ENCODE measurements at regions not wholly inside any gene's neighbourhood (a gene's known extent, or its start where the extent isn't known, plus 50 kb on each side); places are given as distances from the start of the nearest gene placed in this dataset.

DNA sequence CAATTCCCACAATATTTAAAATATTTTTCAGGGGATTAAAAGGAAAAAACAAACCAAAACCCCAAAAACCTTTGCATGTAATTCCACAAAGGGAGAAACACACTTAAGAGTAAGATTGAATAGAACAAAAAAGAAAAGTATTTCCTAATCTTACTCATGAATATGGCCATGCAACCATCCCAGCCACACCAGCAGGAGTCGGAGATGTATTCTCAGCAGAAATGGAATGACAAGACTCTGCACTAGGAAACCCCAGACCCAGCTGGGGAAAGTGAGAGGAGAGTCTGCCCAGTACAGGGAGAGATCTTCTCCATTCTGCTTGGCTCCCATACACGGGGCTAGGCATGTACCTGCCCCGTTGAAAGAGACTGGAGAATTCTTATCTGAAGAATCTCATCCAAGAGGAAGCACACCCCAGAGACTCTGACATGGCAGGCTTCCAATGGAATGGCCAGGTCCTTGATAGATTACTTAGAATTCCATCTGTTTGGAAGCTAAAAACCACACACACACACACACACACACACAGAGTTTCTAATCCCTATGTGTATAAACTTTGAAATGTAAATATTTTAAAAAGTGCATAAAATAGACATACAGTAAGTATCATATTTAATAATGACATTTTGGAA, 118.8 kb downstream of the GADD45G start:
- DNase-seq = no peak
- WGBS, 2 donors = 34 to 39% methylated on average over 3 of the region's 3 CpGs
- no peak overlapping the region for H3K4me3 ChIP-seq
- TF ChIP-seq POLR2A (IDR thresholded peaks at IDR 0.05) = no peak
- TF ChIP-seq CTCF (IDR thresholded peaks at IDR 0.05) = no peak
- intact Hi-C loops (cut with DNase I; ENCODE audit: low total_unique reads) = no loop called here
- no peaks in the 10 kb centered on the region for H3K36me3 ChIP-seq (ENCODE audit: low read depth, missing control alignments)
- no peaks in the 10 kb centered on the region for H3K4me1 ChIP-seq
- H3K9me3 ChIP-seq = no peaks in the 10 kb centered on the region
- no peak overlapping the region for H3K27ac ChIP-seq
- H3K27me3 ChIP-seq = no peaks in the 10 kb centered on the region

- no peak overlapping the region for H3K27ac ChIP-seq
- WGBS, 2 donors = 89 to 97% methylated on average over 4 of the region's 4 CpGs
- H3K4me3 ChIP-seq = no peak overlapping the region
- H3K4me1 ChIP-seq = no peaks in the 10 kb centered on the region
- DNase-seq = no peak
- no peaks in the 10 kb centered on the region for H3K36me3 ChIP-seq (ENCODE audit: low read depth, missing control alignments)
- no peaks in the 10 kb centered on the region for H3K27me3 ChIP-seq
- intact Hi-C loops (cut with DNase I; ENCODE audit: low total_unique reads) = no loop called here
- TF ChIP-seq CTCF (IDR thresholded peaks at IDR 0.05) = no peak
- TF ChIP-seq POLR2A (IDR thresholded peaks at IDR 0.05) = no peak
- no peaks in the 10 kb centered on the region for H3K9me3 ChIP-seq
Measured at GRCh38 chr9:89724659-89725058, 119.8 kb downstream of the GADD45G start.

DNA sequence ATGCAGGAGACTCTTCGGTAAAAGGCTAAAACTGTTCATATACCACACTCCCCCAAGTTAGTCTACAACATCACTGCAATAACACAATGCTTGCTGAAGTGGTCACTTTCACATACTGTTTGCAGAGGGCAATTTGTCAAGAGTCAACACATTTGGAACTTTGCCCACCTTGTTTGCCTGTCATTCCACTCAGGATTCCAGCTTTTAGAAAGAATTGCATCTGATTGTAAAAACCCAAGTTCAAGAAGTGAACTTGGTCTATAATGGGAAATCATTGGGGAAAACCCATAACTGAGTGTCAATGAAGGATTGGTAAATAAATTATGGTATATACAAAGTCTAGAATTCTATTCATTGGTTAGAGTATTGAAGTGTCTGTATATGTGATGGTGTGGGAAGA, 120.5 kb downstream of the GADD45G start:
- no peak for DNase-seq
- Histone ChIP-seq H3K4me1 (no peaks in the 10 kb centered on the region), H3K9me3 (no peaks in the 10 kb centered on the region), H3K27me3 (no peaks in the 10 kb centered on the region), H3K4me3 (no peak overlapping the region), H3K36me3 (ENCODE audit: low read depth, missing control alignments) (no peaks in the 10 kb centered on the region), H3K27ac (no peak overlapping the region)
- intact Hi-C loops (cut with DNase I; ENCODE audit: low total_unique reads) = no loop called here
- WGBS, 2 donors = 83 to 100% methylated on average over 1 of the region's 1 CpG
- TF ChIP-seq CTCF (IDR thresholded peaks at IDR 0.05) (no peak), POLR2A (IDR thresholded peaks at IDR 0.05) (no peak)

DNA sequence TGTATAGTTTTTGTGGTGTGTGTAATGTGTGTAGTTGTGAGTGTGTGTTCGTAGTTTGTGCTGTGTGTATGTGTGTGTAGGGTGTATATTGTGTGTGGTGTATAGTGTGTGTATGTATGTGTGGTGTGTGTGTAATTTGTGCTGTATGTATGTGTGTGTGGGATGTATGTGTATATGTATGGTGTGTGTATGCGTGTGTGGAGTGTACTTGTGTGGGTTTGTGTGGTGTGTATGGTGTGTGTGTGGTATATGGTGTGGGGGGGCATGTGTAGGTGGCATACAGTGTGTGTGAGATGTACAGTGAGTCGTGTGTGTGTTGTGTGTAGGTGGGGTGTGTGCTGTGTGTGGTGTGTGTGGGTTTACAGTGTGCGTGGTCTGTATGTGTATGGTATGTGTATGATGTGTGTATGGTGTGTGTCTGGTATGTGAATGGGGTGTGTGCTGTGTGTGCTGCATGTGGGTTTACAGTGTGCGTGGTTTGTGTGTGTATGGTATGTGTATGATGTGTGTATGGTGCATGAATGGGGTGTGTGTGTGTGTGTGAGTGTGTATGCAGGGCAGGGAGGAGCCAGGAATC, 125.2 kb downstream of the GADD45G start:
- no peak for TF ChIP-seq CTCF (IDR thresholded peaks at IDR 0.05)
- no peak for TF ChIP-seq POLR2A (IDR thresholded peaks at IDR 0.05)
- no peak for DNase-seq
- intact Hi-C loops (cut with DNase I; ENCODE audit: low total_unique reads) = no loop called here
- Histone ChIP-seq H3K9me3 (no peaks in the 10 kb centered on the region), H3K4me3 (no peak overlapping the region), H3K27ac (no peak overlapping the region), H3K4me1 (peaks cover 22% of the 10 kb centered on the region), H3K36me3 (ENCODE audit: low read depth, missing control alignments) (no peaks in the 10 kb centered on the region), H3K27me3 (no peaks in the 10 kb centered on the region)
- 71 to 74% methylated on average over 5 of the region's 5 CpGs for WGBS, 2 donors

DNA sequence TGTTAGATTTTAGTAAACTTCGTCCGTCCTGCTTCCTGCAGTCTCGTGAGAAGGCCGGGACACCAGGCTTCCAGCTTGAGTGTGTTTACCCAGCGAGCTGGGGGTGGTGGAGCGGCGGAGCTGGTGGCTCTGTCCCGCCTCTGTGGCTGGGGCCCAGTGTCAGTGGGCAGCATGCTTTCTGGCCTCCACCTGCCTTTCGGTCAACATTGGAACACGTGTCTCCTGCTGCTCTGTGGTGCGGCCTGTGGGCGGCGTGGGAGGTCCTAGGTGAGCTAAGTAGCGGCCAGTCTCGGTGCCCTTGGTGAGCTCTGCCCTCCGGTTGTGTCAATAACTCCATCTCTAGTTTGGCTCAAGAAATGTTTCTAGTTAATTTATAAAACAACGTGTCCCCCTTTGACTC, 125.9 kb downstream of the GADD45G start:
- no peak for TF ChIP-seq POLR2A (IDR thresholded peaks at IDR 0.05)
- TF ChIP-seq CTCF (IDR thresholded peaks at IDR 0.05) = no peak
- no peaks in the 10 kb centered on the region for H3K27me3 ChIP-seq
- no peaks in the 10 kb centered on the region for H3K36me3 ChIP-seq (ENCODE audit: low read depth, missing control alignments)
- no peak overlapping the region for H3K4me3 ChIP-seq
- 63 to 85% methylated on average over 17 of the region's 17 CpGs for WGBS, 2 donors
- intact Hi-C loops (cut with DNase I; ENCODE audit: low total_unique reads) = no loop called here
- no peaks in the 10 kb centered on the region for H3K9me3 ChIP-seq
- H3K4me1 ChIP-seq = peaks cover 22% of the 10 kb centered on the region
- no peak overlapping the region for H3K27ac ChIP-seq
- DNase-seq = peak; percentile 75

All from testis (tissue), 2 donors.